K562 (cell line): ENCODE measurements at regions not wholly inside any gene's neighbourhood (a gene's known extent, or its start where the extent isn't known, plus 50 kb on each side); places are given as distances from the start of the nearest gene placed in this dataset.

ENCODE experiments used
- ATAC-seq: fragments of 200-7000 bp; cut with Tn5 transposase; 3 replicates; pipeline ENCODE4 v1.9.1; 2020; ENCODE audit warnings: moderate library complexity
- BruUV-seq: library from RNA; stranded (reverse); fragments of 400-500 nt; replicated peaks from 2 replicates; lab custom pipeline; 2021; lab: Mats Ljungman, UMichigan
- CTCF ChIA-PET: fragments of 300-600 bp; formaldehyde crosslinking; extraction: SDS; loops from one replicate; lab custom pipeline; 2021; ENCODE audit warnings: low intra/inter-chr PET ratio; lab: Yijun Ruan, JAX
- POLR2A ChIA-PET: fragments of 300-600, 350-650 bp; sonication (Branson Sonifier 250); formaldehyde crosslinking; extraction: SDS; loops from one replicate; lab custom pipeline; 2021; ENCODE audit warnings: antibody characterized with exemption, inconsistent platforms; lab: Yijun Ruan, JAX
- DNase-seq, 4 experiments: peaks; one replicate each; pipeline versions ENCODE4 v3.0.0 to v3.0.0-alpha.2; 2011 to 2018; ENCODE audit warnings: low spot score in 3 of 4, mixed read lengths in 3 of 4; ENCODE audit errors: extremely low read depth in 1 of 4
- FAIRE-seq: peaks from 2 replicates; lab custom pipeline; 2011; peaks lifted over from hg19 to GRCh38; lab: Jason Lieb, UNC
- H2AFZ ChIP-seq: 2 replicates; pipeline ENCODE4 v1.6.0; 2011; ENCODE audit warnings: low read depth, low read length, control low read depth, inconsistent platforms
- H3K27ac ChIP-seq: fragments of 200-600 bp; 3 replicates; pipeline ENCODE4 v1.8.0; 2011; ENCODE audit warnings: low read depth, mild to moderate bottlenecking, control low read depth, inconsistent platforms, low read length, moderate library complexity, mixed read lengths; ENCODE audit errors: extremely low read depth
- H3K27me3 ChIP-seq, 2 experiments: fragments of 300-600 bp in 1 of 2; 2 replicates in 1 of 2; 3 replicates in 1 of 2; pipeline versions ENCODE4 v1.6.0 to v1.8.0; 2011; ENCODE audit warnings: inconsistent platforms in 2 of 2, low read length in 2 of 2, mild to moderate bottlenecking in 1 of 2, mixed read lengths in 1 of 2, moderate library complexity in 1 of 2; ENCODE audit not compliant: control insufficient read depth in 2 of 2, insufficient read depth in 2 of 2
- H3K36me3 ChIP-seq: fragments of 300-600 bp; 3 replicates; pipeline ENCODE4 v1.8.0; 2011; ENCODE audit warnings: mild to moderate bottlenecking, low read length, inconsistent platforms; ENCODE audit not compliant: control insufficient read depth, insufficient read depth
- H3K4me1 ChIP-seq, 2 experiments: fragments of 200-600 bp in 1 of 2; replicated peaks in 1 of 2; 2 replicates in 1 of 2; 3 replicates in 1 of 2; pipeline versions ENCODE4 v1.5.1 to v1.8.0; 2011; ENCODE audit warnings: inconsistent platforms in 2 of 2, low read length in 2 of 2, mild to moderate bottlenecking in 1 of 2, mixed read lengths in 1 of 2, moderate library complexity in 1 of 2; ENCODE audit not compliant: control insufficient read depth in 2 of 2, insufficient read depth in 2 of 2
- H3K4me2 ChIP-seq: 2 replicates; pipeline ENCODE4 v1.6.1; 2011; ENCODE audit warnings: low read length, control low read depth, inconsistent platforms, mixed read lengths; ENCODE audit not compliant: insufficient read depth
- H3K4me3 ChIP-seq: fragments of 200-600 bp; sonication (generic), shearing (Covaris generic); 2 replicates; pipeline ENCODE4 v1.5.1; 2016; ENCODE audit warnings: control low read depth, inconsistent platforms
- H3K79me2 ChIP-seq: fragments of 200-600 bp; 3 replicates; pipeline ENCODE4 v1.8.0; 2011; ENCODE audit warnings: low read length, inconsistent platforms; ENCODE audit not compliant: control insufficient read depth, insufficient read depth
- H3K9ac ChIP-seq, 2 experiments: 2 replicates each; pipeline versions ENCODE4 v1.6.0 to v1.6.1; 2011; ENCODE audit warnings: low read depth in 2 of 2, low read length in 2 of 2, control low read depth in 1 of 2, inconsistent platforms in 1 of 2, mild to moderate bottlenecking in 1 of 2, mixed read lengths in 1 of 2; ENCODE audit not compliant: insufficient read depth in 1 of 2
- H3K9me1 ChIP-seq: one replicate; pipeline ENCODE4 v1.6.0; 2011; ENCODE audit warnings: inconsistent platforms, mild to moderate bottlenecking, low read length, moderate library complexity; ENCODE audit not compliant: control insufficient read depth, insufficient read depth
- H3K9me3 ChIP-seq: replicated peaks from 2 replicates; pipeline ENCODE4 v1.5.1; 2011; ENCODE audit warnings: low read depth, low read length, inconsistent platforms; ENCODE audit not compliant: control insufficient read depth, insufficient read depth
- H4K20me1 ChIP-seq: replicated peaks from 2 replicates; pipeline ENCODE4 v1.6.1; 2011; ENCODE audit warnings: low read length, inconsistent platforms, mixed read lengths; ENCODE audit not compliant: control insufficient read depth, insufficient read depth
- JUND ChIP-seq, 2 experiments: IDR thresholded peaks; 2 replicates in 1 of 2; 3 replicates in 1 of 2; pipeline ENCODE4 v1.6.1; 2011; ENCODE audit warnings: borderline replicate concordance in 2 of 2, low read depth in 2 of 2, low read length in 2 of 2, improper control_type of control experiment in 1 of 2, missing biosample characterization in 1 of 2, missing genetic modification characterization in 1 of 2, missing genetic modification reagents in 1 of 2
- POLR3A ChIP-seq: IDR thresholded peaks from 2 replicates; pipeline ENCODE4 v1.6.1; 2011; ENCODE audit warnings: borderline replicate concordance, mild to moderate bottlenecking, moderate library complexity; ENCODE audit not compliant: insufficient read length, insufficient read depth; ENCODE audit errors: extremely low read depth
- RHOXF2B ChIP-seq: fragments of 250-450 bp; sonication (Bioruptor Pico); conservative IDR thresholded peaks from 2 replicates; pipeline ENCODE4 v1.5.1; 2021
- TEAD2 ChIP-seq: fragments of 450-650 bp; IDR thresholded peaks from 2 replicates; pipeline ENCODE4 v1.6.1; 2016; ENCODE audit warnings: missing genetic modification characterization, control low read depth, missing compliant biosample characterization
- ZKSCAN3 ChIP-seq: fragments of 250-450 bp; sonication (Bioruptor Pico); IDR thresholded peaks from 2 replicates; pipeline ENCODE4 v1.4.0; 2020
- ZNF561 ChIP-seq: fragments of 450-650 bp; formaldehyde crosslinking; conservative IDR thresholded peaks from 2 replicates; pipeline ENCODE4 v1.4.0; 2020; ENCODE audit warnings: mild to moderate bottlenecking, moderate library complexity
- ZNF699 ChIP-seq: fragments of 250-450 bp; sonication (Bioruptor Pico); IDR thresholded peaks from 2 replicates; pipeline ENCODE4 v1.8.0; 2021; ENCODE audit warnings: mild to moderate bottlenecking, moderate library complexity; ENCODE audit not compliant: insufficient replicate concordance
- whole genome bisulfite sequencing: fragments of 100-300 bp; shearing (Covaris generic); methylation state at CpG from one replicate; pipeline ENCODE4 v1.1.6; 2016; ENCODE audit warnings: low coverage, mixed read lengths; ENCODE audit not compliant: insufficient coverage; ENCODE audit errors: missing lambda C conversion rate; 5-methylcytosine and 5-hydroxymethylcytosine counted together
- in situ Hi-C: fragments of 300-500 bp; cut with MboI; formaldehyde crosslinking; loops from 4 replicates; pipeline ENCODE4 v1.15.0; 2018; ENCODE audit warnings: inconsistent platforms, mixed read lengths
- intact Hi-C: fragments of 100-400 bp; cut with micrococcal nuclease; formaldehyde crosslinking; loops from 2 replicates; pipeline ENCODE4 v1.14.2; 2022
- TF ChIP-seq, protein P1 (sequence below): fragments of 250-450 bp; sonication (Bioruptor Pico); IDR thresholded peaks from 2 replicates; pipeline ENCODE4 v1.8.0; 2022; ENCODE audit warnings: inconsistent platforms
- TF ChIP-seq, protein P2 (sequence below), 2 experiments: fragments of 450-650 bp in 1 of 2; sonication (generic) in 1 of 2; formaldehyde crosslinking; conservative IDR thresholded peaks; 2 replicates each; pipeline versions ENCODE4 v1.4.0 to v1.8.1; 2020 to 2022; ENCODE audit warnings: mild to moderate bottlenecking in 1 of 2, missing genetic modification reagents in 1 of 2

DNA sequence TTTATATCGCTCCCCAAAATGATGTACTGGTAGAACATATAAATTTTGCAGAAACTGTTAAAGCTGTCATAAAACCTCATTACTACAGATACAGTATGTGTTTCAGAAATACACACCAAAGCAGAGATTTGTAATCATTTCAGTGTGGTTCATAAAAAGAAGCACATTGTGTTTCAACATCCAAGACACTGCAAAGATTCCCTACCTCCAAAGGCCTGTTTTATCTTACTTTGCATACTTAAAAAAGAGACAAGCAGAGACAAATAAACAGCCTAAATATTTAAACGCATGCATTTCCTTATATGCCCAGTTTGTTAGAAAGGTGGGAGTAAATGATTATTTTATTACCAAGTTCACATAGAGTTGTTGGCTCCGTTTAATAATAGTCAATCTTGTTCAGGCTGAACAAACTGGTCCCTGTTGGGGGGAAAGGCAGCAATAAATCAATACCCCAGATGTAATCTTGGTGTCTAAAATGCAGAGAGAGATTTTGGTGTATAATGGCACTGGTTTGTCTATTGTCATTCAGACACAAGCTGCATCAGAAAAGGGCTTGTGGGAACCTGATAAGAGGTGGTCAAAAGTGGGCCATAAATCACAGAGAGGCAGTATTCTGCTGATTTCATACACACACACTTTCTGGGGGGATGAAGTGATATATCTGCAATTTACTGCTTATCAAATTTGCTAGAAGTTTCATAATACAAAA is 321.4 kb upstream of the ETAA1 start:
- DNase-seq (no peak), ATAC-seq (no peak), FAIRE-seq (no peak)
- H3K27ac ChIP-seq = no peak overlapping the region
- ChIA-PET CTCF (no interaction called here), POLR2A (no interaction called here)
- H2AFZ ChIP-seq = no peak overlapping the region
- H3K27me3 ChIP-seq = no peaks in the 10 kb centered on the region
- no peak overlapping the region for H3K4me3 ChIP-seq
- no peaks in the 10 kb centered on the region for H3K9me1 ChIP-seq
- H3K9ac ChIP-seq = no peak overlapping the region
- H3K36me3 ChIP-seq = no peaks in the 10 kb centered on the region
- TF ChIP-seq ZKSCAN3 (CRISPR knock-in tag) (no peak), POLR3A (no peak), RHOXF2B (no peak), TEAD2 (no peak), JUND (IDR thresholded peaks at IDR 0.05; ENCODE audit: borderline replicate concordance, low read depth, low read length) (no peak), JUND (tag; IDR thresholded peaks at IDR 0.05; ENCODE audit: borderline replicate concordance, low read depth, low read length) (no peak), ZNF561 (CRISPR knock-in tag) (no peak), ZNF699 (CRISPR knock-in tag) (no peak)
- TF ChIP-seq, protein P1, sequence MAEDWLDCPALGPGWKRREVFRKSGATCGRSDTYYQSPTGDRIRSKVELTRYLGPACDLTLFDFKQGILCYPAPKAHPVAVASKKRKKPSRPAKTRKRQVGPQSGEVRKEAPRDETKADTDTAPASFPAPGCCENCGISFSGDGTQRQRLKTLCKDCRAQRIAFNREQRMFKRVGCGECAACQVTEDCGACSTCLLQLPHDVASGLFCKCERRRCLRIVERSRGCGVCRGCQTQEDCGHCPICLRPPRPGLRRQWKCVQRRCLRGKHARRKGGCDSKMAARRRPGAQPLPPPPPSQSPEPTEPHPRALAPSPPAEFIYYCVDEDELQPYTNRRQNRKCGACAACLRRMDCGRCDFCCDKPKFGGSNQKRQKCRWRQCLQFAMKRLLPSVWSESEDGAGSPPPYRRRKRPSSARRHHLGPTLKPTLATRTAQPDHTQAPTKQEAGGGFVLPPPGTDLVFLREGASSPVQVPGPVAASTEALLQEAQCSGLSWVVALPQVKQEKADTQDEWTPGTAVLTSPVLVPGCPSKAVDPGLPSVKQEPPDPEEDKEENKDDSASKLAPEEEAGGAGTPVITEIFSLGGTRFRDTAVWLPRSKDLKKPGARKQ = no peak
- TF ChIP-seq, protein P2, sequence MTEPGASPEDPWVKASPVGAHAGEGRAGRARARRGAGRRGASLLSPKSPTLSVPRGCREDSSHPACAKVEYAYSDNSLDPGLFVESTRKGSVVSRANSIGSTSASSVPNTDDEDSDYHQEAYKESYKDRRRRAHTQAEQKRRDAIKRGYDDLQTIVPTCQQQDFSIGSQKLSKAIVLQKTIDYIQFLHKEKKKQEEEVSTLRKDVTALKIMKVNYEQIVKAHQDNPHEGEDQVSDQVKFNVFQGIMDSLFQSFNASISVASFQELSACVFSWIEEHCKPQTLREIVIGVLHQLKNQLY (CRISPR knock-in tag; conservative IDR thresholded peaks at IDR 0.05) = no peak
- WGBS = 0% methylated on average over 3 of the region's 3 CpGs
- intact Hi-C loops (no loop called here), in situ Hi-C loops (no loop called here)
- BruUV-seq = no TSS peak
- H3K4me1 ChIP-seq = no peaks in the 10 kb centered on the region
- no peaks in the 10 kb centered on the region; the same call in 1 of the 2 replicates for H3K9me3 ChIP-seq
- H3K4me2 ChIP-seq = no peak overlapping the region
- no peaks in the 10 kb centered on the region for H4K20me1 ChIP-seq
- no peaks in the 10 kb centered on the region for H3K79me2 ChIP-seq
